Activated T-cell treated with anti-CD3 and anti-CD28 coated beads, Interleukin-2, amount 50 U/mL, for 24 hours (primary cell): ENCODE measurements at regions not wholly inside any gene's neighbourhood (a gene's known extent, or its start where the extent isn't known, plus 50 kb on each side); places are given as distances from the start of the nearest gene placed in this dataset.
"Not testable (repeated sequence)": the region's sequence is repeated elsewhere in the genome, so short reads cannot be mapped to it uniquely, and the experiment has no call there.

Source experiments
- DNase-seq: peaks from one replicate; pipeline ENCODE4 v3.0.0-alpha.2; 2020
- H3K27ac Mint-ChIP-seq: 2 replicates; pipeline ENCODE4 v1.8.0; 2020; ENCODE audit warnings: mild to moderate bottlenecking, mixed read lengths
- H3K27me3 Mint-ChIP-seq: 2 replicates; pipeline ENCODE4 v1.8.0; 2020; ENCODE audit warnings: mixed read lengths
- H3K36me3 Mint-ChIP-seq: 2 replicates; pipeline ENCODE4 v1.8.0; 2020; ENCODE audit warnings: low read depth, mixed read lengths
- H3K4me1 Mint-ChIP-seq: 2 replicates; pipeline ENCODE4 v1.8.0; 2020; ENCODE audit warnings: low read depth, mixed read lengths
- H3K4me3 Mint-ChIP-seq: 2 replicates; pipeline ENCODE4 v1.8.0; 2020; ENCODE audit warnings: mild to moderate bottlenecking, moderate library complexity, mixed read lengths
- H3K9me3 Mint-ChIP-seq: 2 replicates; pipeline ENCODE4 v1.8.0; 2020; ENCODE audit warnings: mixed read lengths

DNA sequence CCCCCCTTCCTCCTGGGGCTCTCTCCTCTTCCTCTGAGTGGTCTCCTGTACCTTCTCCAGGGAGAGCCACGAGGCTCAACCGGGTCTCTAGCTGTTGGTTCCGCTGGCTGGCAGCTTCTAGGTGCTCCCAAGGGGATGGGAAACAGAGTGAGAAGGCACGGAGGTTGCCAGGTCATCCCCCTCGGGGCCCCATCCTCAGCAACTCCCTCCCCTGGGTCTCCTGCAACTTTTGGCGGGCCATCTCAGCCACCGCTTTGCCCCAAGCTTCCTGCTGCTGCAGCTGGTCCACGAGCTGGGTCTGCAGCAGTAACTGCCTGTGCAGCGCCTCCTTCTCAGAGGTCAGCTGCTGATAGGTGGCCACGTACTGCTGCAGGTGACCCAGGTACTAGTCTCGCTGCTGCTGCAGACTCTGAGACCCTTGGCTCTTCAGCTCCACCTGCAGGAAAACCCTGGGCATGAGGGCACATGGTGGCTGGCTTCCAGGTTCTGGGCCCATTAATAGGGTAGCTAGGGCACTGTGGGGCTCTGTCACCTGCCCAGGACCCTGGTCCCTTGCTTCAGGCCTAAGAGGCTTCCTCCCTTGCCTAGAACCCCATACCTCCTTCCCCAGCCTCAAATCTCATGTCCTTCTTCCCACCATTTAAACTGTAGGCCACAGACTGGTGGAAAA lies 160.4 kb downstream of the TBC1D2B start:
- not testable (repeated sequence) for H3K9me3 Mint-ChIP-seq, DNase-seq, H3K36me3 Mint-ChIP-seq, H3K4me3 Mint-ChIP-seq, H3K27ac Mint-ChIP-seq, H3K4me1 Mint-ChIP-seq
- peaks cover 17% of the 10 kb centered on the region for H3K27me3 Mint-ChIP-seq

DNA sequence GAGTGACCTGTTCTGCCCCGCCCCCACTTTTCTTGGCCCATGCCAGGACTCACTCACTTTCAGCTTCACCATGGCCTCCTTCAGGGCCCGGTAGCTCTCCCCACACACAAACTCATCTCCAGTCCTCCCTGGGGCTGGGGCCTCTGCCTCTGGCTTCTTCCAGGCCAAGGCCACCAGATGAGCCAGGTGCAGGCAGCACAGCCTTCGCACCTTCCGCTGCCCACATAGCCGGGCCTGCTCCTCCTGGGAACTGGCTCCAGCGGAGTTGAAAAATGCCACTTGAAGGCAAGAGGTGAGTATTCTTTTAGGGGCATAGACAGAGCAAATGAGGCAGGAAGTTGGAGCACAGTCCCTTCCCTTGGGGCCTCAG lies 161.6 kb downstream of the TBC1D2B start:
- not testable (repeated sequence) for H3K4me1 Mint-ChIP-seq, H3K27ac Mint-ChIP-seq, H3K4me3 Mint-ChIP-seq, H3K9me3 Mint-ChIP-seq, H3K36me3 Mint-ChIP-seq, DNase-seq
- peaks cover 13% of the 10 kb centered on the region for H3K27me3 Mint-ChIP-seq

GRCh38 chr15:77915261-77915960 lies 162.1 kb downstream of the TBC1D2B start:
- no peak overlapping the region for H3K4me3 Mint-ChIP-seq
- H3K9me3 Mint-ChIP-seq: no peaks in the 10 kb centered on the region
- H3K27me3 Mint-ChIP-seq: peaks cover 13% of the 10 kb centered on the region
- H3K4me1 Mint-ChIP-seq: no peaks in the 10 kb centered on the region
- H3K27ac Mint-ChIP-seq: no peak overlapping the region
- H3K36me3 Mint-ChIP-seq: no peaks in the 10 kb centered on the region
- no peak for DNase-seq

GRCh38 chr15:77914531-77914930 lies 163.0 kb downstream of the TBC1D2B start:
- H3K4me3 Mint-ChIP-seq, H3K27ac Mint-ChIP-seq, H3K27me3 Mint-ChIP-seq, DNase-seq, H3K9me3 Mint-ChIP-seq, H3K36me3 Mint-ChIP-seq, H3K4me1 Mint-ChIP-seq: not testable (repeated sequence)

DNA sequence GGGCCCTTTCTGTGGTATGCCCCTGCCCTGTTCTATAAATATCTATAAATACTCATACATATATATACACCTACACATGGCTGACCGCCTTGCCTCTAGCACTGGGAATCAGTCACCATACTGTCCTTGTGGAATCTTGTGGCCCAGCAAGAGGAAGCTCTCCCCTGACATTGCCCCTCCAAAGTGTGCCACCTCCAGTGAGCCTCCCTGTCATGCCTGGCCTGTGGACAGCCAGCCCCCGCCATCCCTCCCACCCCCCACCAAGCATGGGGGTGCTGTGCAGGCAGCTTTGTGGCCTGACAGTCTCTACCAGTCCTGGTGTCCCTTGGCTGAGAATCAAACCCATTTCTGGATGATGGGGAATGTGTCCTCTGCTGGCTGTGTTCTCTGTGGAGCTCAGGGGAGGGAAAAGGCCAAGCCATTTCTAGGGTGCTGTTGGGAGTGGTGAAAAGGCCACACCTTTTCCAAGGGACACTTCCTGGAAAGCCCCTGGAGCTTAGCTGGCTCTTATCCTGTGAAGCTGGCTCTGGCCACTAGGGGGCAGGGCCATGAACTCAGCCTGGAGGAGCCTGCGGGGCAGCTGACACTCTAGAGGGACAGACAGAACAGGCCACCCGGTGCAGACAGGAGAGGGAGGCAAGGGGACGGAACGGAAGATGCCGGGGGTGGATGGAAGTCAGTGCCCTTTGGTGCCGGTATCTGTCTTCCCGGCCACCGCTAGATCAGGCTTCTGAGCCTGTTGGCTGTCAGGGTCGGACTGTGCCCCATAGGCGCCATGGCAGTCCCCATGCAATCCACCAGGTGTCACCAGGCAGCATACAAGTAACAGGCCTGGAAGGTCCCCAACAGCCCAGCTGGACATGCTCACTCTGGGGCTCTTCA lies 167.2 kb downstream of the TBC1D2B start:
- peak; percentile 88 for DNase-seq
- not testable (repeated sequence) for H3K36me3 Mint-ChIP-seq, H3K4me1 Mint-ChIP-seq, H3K9me3 Mint-ChIP-seq
- peak overlapping the region; percentile 71 for H3K4me3 Mint-ChIP-seq
- H3K27me3 Mint-ChIP-seq: peaks cover 22% of the 10 kb centered on the region
- peak overlapping the region; percentile 8 for H3K27ac Mint-ChIP-seq

DNA sequence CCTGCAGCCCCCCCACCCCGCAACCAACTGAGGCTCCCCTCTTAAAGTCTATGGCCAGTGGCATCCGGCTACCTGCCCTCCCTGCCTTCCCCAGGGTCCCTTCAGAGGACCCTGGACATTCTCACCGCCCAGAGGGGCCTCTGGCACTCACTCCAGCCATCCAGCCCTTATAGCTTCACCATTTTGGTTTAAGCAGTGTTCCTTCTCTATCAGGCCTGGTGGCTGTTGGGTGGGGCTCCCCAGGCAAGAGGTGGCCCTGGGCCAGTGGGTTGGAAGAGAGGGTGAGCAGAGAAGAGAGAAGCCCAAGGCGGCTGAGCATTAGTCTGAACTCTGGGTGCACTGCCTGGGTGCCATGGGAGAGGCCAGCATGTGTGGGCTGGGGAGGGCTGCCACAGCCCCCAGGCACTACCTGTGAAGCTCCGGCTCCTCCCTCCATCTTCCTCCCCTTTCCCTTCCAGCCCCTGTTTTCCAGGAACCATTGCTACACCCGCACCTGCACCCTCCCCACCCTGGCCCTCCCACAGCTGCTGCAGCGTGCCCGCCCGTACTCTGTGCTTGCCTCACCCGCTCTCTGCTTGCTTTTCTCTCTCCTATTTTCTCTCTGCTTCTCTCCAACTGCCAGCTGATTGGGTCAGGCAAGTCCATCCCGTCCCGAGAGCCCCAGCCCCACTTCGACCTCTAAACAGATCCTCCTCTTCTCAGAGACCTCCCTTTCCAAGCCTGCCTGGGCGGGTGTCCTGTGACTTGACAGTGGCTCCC lies 168.2 kb downstream of the TBC1D2B start:
- H3K36me3 Mint-ChIP-seq: no peaks in the 10 kb centered on the region
- peak; percentile 26 for DNase-seq
- H3K27me3 Mint-ChIP-seq: peaks cover 22% of the 10 kb centered on the region
- no peak overlapping the region for H3K4me3 Mint-ChIP-seq
- no peak overlapping the region for H3K27ac Mint-ChIP-seq
- H3K9me3 Mint-ChIP-seq: no peaks in the 10 kb centered on the region
- H3K4me1 Mint-ChIP-seq: no peaks in the 10 kb centered on the region

DNA sequence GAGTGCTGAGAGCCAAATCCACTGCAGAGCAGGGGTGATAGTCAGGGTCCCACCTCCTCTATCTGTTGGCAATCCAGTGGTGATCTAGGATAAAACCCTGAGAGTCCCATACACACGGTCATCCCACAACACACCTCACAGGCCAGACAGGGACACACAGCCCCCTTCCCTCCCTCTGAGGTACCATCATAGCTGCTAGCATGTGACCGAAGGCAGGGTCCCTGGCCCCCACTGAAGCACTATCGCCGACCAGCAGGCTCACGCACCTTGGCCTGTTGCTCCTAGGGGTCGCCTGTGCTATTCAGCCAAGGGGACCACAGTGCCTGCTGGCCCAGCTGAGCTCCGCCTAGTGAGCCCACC lies 168.8 kb downstream of the TBC1D2B start:
- not testable (repeated sequence) for H3K27ac Mint-ChIP-seq, H3K9me3 Mint-ChIP-seq, H3K4me3 Mint-ChIP-seq, H3K4me1 Mint-ChIP-seq, H3K36me3 Mint-ChIP-seq, DNase-seq
- peaks cover 22% of the 10 kb centered on the region for H3K27me3 Mint-ChIP-seq

DNA sequence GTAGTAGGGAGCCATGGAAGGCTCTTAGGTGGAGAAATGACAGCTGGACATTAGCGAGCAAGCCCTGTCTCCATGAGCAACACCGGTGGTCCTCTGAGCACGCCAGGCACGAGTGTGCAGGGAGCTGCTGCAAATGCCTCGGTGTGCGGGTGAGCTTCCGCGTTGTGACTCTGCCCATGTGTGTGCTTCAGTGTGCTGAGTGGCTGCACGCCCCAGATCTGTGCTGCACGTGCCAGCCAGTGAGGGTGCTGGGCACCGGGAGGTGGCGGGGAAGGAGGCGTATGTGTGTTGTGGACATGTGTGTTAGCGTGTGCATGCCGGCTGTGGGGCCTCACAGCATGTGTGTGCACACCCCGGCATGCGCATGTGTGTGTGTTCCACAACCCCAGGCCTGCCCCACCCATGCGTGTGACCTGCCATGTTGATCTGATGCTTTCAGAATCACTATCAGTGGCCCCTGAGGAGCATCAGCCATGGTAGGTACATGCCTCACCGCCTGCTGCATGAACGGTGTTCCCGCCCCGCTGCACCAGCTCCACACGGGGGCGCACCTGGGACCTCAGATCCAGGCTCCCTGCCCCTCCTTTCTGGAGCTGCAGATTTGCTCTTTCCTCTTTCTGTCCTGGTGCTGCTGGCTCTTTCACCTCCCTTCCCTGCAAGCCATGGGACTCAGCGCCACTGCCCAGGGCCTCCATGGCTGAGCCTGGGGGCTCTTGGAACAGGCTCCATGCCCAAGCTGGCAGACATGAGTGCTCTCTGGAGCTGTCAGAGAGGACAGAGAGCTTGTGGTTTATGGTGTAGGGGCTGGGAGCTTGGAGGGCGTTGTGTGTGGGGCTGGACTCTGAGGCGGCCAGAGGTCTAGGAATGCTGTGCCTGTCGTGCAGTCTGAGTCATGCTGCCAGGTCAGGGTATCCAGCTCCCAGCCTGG lies 169.4 kb downstream of the TBC1D2B start:
- no peaks in the 10 kb centered on the region for H3K4me1 Mint-ChIP-seq
- H3K27me3 Mint-ChIP-seq: peaks cover 19% of the 10 kb centered on the region
- H3K36me3 Mint-ChIP-seq: no peaks in the 10 kb centered on the region
- no peaks in the 10 kb centered on the region for H3K9me3 Mint-ChIP-seq
- H3K4me3 Mint-ChIP-seq: no peak overlapping the region
- DNase-seq: peak; percentile 76
- no peak overlapping the region for H3K27ac Mint-ChIP-seq

DNA sequence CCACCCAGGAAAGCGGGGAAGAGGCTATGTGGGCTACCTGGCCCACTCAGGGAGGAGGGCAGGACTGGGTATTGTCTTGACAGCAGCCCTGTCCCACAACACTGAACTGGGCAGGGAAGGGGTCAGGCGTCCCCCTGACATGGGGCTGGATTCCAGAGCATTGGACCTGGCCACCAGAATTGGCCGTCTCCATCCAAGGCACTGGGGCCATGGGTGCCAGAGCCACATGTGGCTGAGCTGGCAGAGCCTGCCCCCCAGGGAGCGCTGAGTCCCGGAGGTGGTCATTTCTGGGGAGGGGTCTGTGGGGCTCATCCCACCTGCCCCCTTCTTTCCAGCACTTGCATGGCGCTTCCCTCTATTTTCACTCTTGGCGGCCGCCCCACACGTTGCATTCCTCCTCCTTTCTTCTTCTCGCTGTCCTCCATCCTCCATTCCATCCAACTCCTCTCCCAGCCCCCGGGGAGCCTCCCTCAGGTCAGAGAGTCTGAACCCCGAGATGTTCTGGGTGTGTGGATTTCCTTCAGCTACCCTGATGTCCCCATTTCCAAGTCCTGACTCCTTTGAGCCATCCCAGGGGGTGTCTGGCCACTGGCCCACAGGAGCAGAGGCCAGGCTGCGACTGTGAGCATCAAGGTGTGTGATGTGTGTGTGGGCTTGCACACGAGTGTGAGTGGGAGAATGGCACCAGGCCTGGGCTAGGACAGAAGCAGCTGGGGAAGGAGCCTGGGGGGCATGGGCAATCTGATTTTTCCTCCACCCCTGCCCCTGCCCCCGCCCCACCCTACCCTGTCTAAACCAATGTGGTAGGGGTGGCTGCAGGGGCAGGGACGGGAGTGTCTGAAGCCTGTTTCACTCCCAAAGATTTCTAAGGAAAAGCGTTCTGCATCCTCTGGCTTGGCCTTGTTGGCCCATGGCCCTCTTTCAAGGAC lies 171.2 kb downstream of the TBC1D2B start:
- H3K4me3 Mint-ChIP-seq, H3K36me3 Mint-ChIP-seq, H3K4me1 Mint-ChIP-seq, DNase-seq, H3K9me3 Mint-ChIP-seq, H3K27ac Mint-ChIP-seq: not testable (repeated sequence)
- H3K27me3 Mint-ChIP-seq: peaks cover 19% of the 10 kb centered on the region

DNA sequence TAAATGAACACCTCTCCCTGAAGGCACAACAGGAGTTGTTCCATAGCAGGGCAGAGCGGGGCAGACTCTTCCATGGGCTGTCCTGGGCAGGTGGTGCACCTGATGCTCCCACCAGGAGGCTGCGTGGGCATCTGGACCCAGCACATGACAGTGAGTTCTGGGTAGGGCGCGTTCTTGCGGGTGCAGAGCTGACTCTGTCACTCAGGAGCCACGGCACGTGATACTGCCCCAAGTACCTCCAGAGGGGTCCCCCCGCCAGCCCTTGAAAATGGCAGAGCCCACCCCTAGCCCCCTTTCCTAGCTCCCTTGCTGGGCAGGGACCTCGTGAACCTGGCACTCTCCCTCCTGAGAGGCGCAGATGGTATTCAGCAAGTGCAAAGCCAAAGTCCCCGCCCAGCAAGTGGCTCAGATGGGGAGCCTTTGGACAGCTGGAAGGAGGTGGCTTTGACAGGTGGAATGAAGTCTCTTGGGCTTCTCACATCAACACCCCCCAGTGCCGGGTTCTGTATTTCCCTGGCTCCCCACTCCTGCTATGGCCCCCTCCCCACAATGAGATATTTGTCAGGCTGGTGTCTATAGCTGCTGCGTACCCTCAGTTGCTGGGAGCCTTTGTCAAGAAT lies 172.1 kb downstream of the TBC1D2B start:
- H3K27ac Mint-ChIP-seq: no peak overlapping the region
- no peaks in the 10 kb centered on the region for H3K4me1 Mint-ChIP-seq
- H3K36me3 Mint-ChIP-seq: no peaks in the 10 kb centered on the region
- DNase-seq: peak; percentile 20
- peaks cover 19% of the 10 kb centered on the region for H3K27me3 Mint-ChIP-seq
- no peak overlapping the region for H3K4me3 Mint-ChIP-seq
- H3K9me3 Mint-ChIP-seq: no peaks in the 10 kb centered on the region

- no peaks in the 10 kb centered on the region for H3K9me3 Mint-ChIP-seq
- peaks cover 19% of the 10 kb centered on the region for H3K27me3 Mint-ChIP-seq
- no peaks in the 10 kb centered on the region for H3K36me3 Mint-ChIP-seq
- no peak for DNase-seq
- no peaks in the 10 kb centered on the region for H3K4me1 Mint-ChIP-seq
- H3K27ac Mint-ChIP-seq: no peak overlapping the region
- H3K4me3 Mint-ChIP-seq: no peak overlapping the region
Measured at GRCh38 chr15:77904901-77905300, 172.6 kb downstream of the TBC1D2B start.

DNA sequence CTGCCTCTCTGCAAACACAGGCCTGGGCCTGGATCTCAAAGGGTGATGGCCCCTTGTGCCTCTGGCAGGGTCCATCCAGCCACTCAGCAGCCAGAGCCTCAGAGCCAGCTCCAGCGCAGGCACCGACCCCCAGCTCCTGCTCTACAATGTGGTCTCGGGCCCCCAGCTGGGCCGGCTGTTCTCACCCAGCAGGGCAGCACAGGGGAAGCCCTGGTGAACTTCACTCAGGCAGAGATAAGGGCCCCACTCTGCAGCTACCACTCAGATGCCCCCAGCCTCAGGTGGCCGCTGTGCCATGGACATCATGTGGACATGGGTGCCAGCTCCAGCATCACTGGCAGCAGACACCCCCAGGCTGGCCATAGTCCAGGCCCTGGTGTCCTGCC lies 173.1 kb downstream of the TBC1D2B start:
- no peak overlapping the region for H3K4me3 Mint-ChIP-seq
- H3K36me3 Mint-ChIP-seq: no peaks in the 10 kb centered on the region
- DNase-seq: no peak
- no peaks in the 10 kb centered on the region for H3K4me1 Mint-ChIP-seq
- no peak overlapping the region for H3K27ac Mint-ChIP-seq
- no peaks in the 10 kb centered on the region for H3K9me3 Mint-ChIP-seq
- H3K27me3 Mint-ChIP-seq: peaks cover 19% of the 10 kb centered on the region
